ENCODE measurements at regions not wholly inside any gene's neighbourhood (a gene's known extent, or its start where the extent isn't known, plus 50 kb on each side); places are given as distances from the start of the nearest gene placed in this dataset.
"Not testable (repeated sequence)": the region's sequence is repeated elsewhere in the genome, so short reads cannot be mapped to it uniquely, and the experiment has no call there.

- Histone ChIP-seq H3K9ac (ENCODE audit: low read depth, low read length) (no peak overlapping the region), H3K9me3 (ENCODE audit: control insufficient read depth, insufficient read depth, low read length) (no peaks in the 10 kb centered on the region), H3K4me1 (ENCODE audit: insufficient read depth, low read length) (no peaks in the 10 kb centered on the region), H3K36me3 (ENCODE audit: insufficient read depth, low read length) (no peaks in the 10 kb centered on the region)
These were observed 64.2 kb upstream of the SELENOP start for GRCh38 chr5:42875785-42876374.

- H3K9me3 ChIP-seq (ENCODE audit: control insufficient read depth, insufficient read depth, low read length), result no peaks in the 10 kb centered on the region
- no peak overlapping the region for H3K9ac ChIP-seq (ENCODE audit: low read depth, low read length)
- H3K36me3 ChIP-seq (ENCODE audit: insufficient read depth, low read length), result no peaks in the 10 kb centered on the region
- H3K4me1 ChIP-seq (ENCODE audit: insufficient read depth, low read length), result no peaks in the 10 kb centered on the region
These were observed 63.5 kb upstream of the SELENOP start for GRCh38 chr5:42875211-42875610.

DNA sequence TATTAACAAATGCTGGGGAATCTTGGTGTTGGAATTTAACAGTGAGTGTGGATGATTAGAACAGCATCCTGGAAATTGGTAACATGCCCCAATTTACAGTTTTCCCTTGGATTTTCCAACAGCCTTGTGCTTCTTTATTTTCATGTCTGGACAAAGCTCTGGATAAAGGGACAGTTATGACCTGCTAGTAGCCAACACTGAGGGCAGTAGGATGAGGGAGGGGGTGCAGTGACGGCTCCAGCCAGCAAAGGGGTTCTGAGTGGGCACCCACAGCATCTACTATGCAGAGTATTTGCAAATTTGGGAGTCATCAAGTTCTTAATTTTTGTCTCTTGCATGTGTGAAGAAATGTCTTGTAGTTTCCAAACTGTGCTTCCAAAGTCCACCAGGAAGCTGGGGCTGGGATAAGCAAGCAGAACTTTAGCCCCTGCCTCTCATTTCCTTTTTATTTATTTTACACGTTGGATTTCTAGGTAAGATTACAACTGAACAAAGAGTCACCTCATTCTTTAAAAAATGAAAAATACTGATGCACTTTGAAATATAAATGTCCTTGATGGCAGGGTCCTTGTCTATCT, 63.0 kb upstream of the SELENOP start:
- Histone ChIP-seq H3K9ac (ENCODE audit: low read depth, low read length) (no peak overlapping the region), H3K36me3 (ENCODE audit: insufficient read depth, low read length) (no peaks in the 10 kb centered on the region), H3K9me3 (ENCODE audit: control insufficient read depth, insufficient read depth, low read length) (no peaks in the 10 kb centered on the region), H3K4me1 (ENCODE audit: insufficient read depth, low read length) (no peaks in the 10 kb centered on the region)

DNA sequence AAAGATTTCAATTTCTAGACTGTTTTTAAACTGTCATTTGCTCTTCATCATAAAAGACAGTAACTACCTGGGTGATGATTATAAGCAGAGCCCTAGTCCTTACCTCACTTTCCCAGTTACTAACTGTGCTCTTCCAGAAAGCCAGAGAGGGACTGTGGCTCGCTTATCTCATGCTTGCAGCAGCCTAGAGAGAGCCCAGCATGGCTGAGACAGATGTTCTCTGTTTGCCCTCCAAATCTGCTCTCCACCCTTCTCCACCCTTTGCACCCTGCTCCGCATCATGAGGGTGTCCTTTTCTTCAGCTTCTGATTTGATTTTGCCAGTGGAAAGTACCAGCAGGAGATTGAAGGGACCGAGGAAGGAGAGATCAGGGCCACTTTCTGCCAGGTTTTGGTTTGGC, 61.2 kb upstream of the SELENOP start:
- no peaks in the 10 kb centered on the region for H3K4me1 ChIP-seq (ENCODE audit: insufficient read depth, low read length)
- H3K36me3 ChIP-seq (ENCODE audit: insufficient read depth, low read length), result no peaks in the 10 kb centered on the region
- no peaks in the 10 kb centered on the region for H3K9me3 ChIP-seq (ENCODE audit: control insufficient read depth, insufficient read depth, low read length)
- no peak overlapping the region for H3K9ac ChIP-seq (ENCODE audit: low read depth, low read length)

DNA sequence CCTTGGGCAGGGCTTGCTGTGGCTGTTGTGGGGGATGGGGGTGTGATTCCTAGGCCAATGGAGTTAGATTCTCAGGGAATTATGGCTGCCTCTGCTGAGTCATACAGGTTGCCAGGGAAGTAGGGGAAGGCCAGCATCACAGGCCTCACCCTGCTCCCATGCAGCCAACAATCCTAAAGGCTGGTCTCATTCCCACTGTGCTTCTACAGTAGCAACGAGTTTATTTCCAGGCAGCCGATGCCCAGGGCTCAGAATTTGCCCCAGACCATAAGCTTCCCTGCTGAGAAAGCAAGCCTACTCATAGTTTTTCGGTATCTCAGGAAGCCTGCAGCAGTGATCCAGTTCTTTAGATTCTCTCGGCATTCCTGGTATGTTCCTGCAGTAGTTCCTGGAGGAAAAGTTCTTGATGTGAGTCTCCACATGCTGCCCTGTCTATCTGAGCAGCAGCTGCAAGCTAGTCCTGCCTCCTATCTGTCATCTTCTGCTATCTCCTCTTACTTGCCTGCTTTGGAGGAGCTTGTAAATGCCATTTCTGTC, 59.3 kb upstream of the SELENOP start:
- H3K4me1 ChIP-seq (ENCODE audit: insufficient read depth, low read length), result no peaks in the 10 kb centered on the region
- H3K9me3 ChIP-seq (ENCODE audit: control insufficient read depth, insufficient read depth, low read length), result no peaks in the 10 kb centered on the region
- no peak overlapping the region for H3K9ac ChIP-seq (ENCODE audit: low read depth, low read length)
- H3K36me3 ChIP-seq (ENCODE audit: insufficient read depth, low read length), result no peaks in the 10 kb centered on the region

GRCh38 chr5:42868417-42868816, 56.7 kb upstream of the SELENOP start:
- H3K9ac ChIP-seq (ENCODE audit: low read depth, low read length); H3K9me3 ChIP-seq (ENCODE audit: control insufficient read depth, insufficient read depth, low read length); H3K36me3 ChIP-seq (ENCODE audit: insufficient read depth, low read length); H3K4me1 ChIP-seq (ENCODE audit: insufficient read depth, low read length): not testable (repeated sequence)

DNA sequence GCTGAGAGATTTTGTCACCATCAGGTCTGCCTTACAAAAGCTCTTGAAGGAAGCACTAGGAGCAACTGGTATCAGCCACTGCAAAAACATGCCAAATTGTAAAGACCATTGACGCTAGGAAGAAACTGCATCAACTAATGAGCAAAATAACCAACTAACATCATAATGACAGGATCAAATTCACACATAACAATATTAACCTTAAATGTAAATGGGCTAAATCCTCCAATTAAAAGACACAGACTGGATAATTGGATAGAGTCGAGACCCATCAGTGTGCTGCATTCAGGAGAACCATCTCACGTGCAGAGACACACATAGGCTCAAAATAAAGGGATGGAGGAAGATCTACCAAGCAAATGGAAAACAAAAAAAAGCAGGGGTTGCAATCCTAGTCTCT, 53.1 kb upstream of the SELENOP start:
- H3K4me1 ChIP-seq (ENCODE audit: insufficient read depth, low read length); H3K9ac ChIP-seq (ENCODE audit: low read depth, low read length); H3K36me3 ChIP-seq (ENCODE audit: insufficient read depth, low read length); H3K9me3 ChIP-seq (ENCODE audit: control insufficient read depth, insufficient read depth, low read length): not testable (repeated sequence)
